ENCODE measurements at regions not wholly inside any gene's neighbourhood (a gene's known extent, or its start where the extent isn't known, plus 50 kb on each side); places are given as distances from the start of the nearest gene placed in this dataset.

DNA sequence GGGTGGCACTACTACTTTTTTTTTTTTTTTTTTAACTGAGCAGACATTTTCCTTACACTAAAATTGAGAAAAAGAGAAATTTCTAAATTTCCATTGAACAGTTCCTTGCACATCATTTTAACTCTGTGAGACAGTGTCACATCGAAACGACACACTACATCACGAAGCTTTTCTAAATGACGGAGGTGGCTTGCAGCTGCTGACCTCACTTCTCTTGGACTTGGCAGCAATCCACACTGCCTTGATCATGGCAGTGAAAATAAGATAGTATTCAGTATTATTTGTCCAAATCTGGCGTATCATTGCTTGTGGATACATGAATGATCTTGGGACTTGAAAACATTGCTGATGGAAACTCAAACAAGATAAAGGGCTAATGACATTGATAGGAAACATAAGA is 80.3 kb upstream of the CYYR1 start:
- no peak for TF ChIP-seq POLR2A (IDR thresholded peaks at IDR 0.05)
- TF ChIP-seq, protein P1, sequence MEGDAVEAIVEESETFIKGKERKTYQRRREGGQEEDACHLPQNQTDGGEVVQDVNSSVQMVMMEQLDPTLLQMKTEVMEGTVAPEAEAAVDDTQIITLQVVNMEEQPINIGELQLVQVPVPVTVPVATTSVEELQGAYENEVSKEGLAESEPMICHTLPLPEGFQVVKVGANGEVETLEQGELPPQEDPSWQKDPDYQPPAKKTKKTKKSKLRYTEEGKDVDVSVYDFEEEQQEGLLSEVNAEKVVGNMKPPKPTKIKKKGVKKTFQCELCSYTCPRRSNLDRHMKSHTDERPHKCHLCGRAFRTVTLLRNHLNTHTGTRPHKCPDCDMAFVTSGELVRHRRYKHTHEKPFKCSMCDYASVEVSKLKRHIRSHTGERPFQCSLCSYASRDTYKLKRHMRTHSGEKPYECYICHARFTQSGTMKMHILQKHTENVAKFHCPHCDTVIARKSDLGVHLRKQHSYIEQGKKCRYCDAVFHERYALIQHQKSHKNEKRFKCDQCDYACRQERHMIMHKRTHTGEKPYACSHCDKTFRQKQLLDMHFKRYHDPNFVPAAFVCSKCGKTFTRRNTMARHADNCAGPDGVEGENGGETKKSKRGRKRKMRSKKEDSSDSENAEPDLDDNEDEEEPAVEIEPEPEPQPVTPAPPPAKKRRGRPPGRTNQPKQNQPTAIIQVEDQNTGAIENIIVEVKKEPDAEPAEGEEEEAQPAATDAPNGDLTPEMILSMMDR (IDR thresholded peaks at IDR 0.05) = no peak

Measured in right lobe of liver (tissue), 4 donors.